ENCODE measurements at regions not wholly inside any gene's neighbourhood (a gene's known extent, or its start where the extent isn't known, plus 50 kb on each side); places are given as distances from the start of the nearest gene placed in this dataset.

GRCh38 chr2:64823794-64824193 lies 165.4 kb upstream of the SLC1A4 start:
- TF ChIP-seq CTCF (IDR thresholded peaks at IDR 0.05; ENCODE audit: low read length) (no peak), EZH2phosphoT487 (IDR thresholded peaks at IDR 0.05; ENCODE audit: low read length) (no peak), EZH2 (optimal IDR thresholded peaks at IDR 0.05; ENCODE audit: low read depth, low read length) (no peak)

Data from MM.1S (cell line).